Nephron (organoid): ENCODE measurements at regions not wholly inside any gene's neighbourhood (a gene's known extent, or its start where the extent isn't known, plus 50 kb on each side); places are given as distances from the start of the nearest gene placed in this dataset.

Experiments
- H3K27ac Mint-ChIP-seq, 3 experiments: 2 replicates each; pipeline ENCODE4 v1.8.0; 2020; ENCODE audit warnings: mixed read lengths in 3 of 3, mild to moderate bottlenecking in 2 of 3, moderate library complexity in 1 of 3
- H3K27me3 Mint-ChIP-seq: 2 replicates; pipeline ENCODE4 v1.8.0; 2021; ENCODE audit warnings: low read depth, mild to moderate bottlenecking, moderate library complexity, mixed read lengths
- H3K36me3 Mint-ChIP-seq: 2 replicates; pipeline ENCODE4 v1.8.0; 2020; ENCODE audit warnings: low read depth, mixed read lengths
- H3K4me1 Mint-ChIP-seq: 2 replicates; pipeline ENCODE4 v1.8.0; 2020; ENCODE audit warnings: mixed read lengths
- H3K4me3 Mint-ChIP-seq, 3 experiments: 2 replicates each; pipeline ENCODE4 v1.8.0; 2020; ENCODE audit warnings: mild to moderate bottlenecking in 3 of 3, mixed read lengths in 3 of 3, moderate library complexity in 2 of 3
- H3K9me3 Mint-ChIP-seq: 2 replicates; pipeline ENCODE4 v1.8.0; 2020; ENCODE audit warnings: mixed read lengths
- TF ChIP-seq, protein P1 (sequence below), 3 experiments: fragments of 200-600 bp; sonication (generic); IDR thresholded peaks; one replicate each; pipeline ENCODE4 v1.5.0; 2021; ENCODE audit warnings: antibody characterized with exemption in 3 of 3; ENCODE audit not compliant: unreplicated experiment in 3 of 3

DNA sequence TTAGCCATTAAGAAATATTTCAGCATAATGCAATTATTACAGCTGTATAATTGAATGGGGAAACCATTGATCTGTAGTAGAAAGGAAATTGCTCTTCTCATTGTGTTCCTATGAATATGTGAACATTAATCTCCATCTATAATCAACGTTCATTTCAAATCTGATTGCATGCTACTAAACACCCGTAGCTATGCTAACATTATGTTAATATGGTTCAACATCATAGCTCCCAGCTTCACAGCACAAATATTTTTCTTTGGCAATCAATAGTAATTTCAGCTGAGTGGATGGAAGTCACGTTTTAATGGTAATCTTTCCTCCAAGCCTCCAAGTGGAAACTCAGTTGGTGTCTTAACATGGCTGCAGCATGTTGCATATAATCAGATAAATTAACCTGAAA lies 454.4 kb downstream of the MAFB start:
- no peak overlapping the region for H3K4me3 Mint-ChIP-seq
- no peak overlapping the region for H3K27ac Mint-ChIP-seq
- H3K4me1 Mint-ChIP-seq, result peaks cover 6% of the 10 kb centered on the region
- TF ChIP-seq, protein P1, sequence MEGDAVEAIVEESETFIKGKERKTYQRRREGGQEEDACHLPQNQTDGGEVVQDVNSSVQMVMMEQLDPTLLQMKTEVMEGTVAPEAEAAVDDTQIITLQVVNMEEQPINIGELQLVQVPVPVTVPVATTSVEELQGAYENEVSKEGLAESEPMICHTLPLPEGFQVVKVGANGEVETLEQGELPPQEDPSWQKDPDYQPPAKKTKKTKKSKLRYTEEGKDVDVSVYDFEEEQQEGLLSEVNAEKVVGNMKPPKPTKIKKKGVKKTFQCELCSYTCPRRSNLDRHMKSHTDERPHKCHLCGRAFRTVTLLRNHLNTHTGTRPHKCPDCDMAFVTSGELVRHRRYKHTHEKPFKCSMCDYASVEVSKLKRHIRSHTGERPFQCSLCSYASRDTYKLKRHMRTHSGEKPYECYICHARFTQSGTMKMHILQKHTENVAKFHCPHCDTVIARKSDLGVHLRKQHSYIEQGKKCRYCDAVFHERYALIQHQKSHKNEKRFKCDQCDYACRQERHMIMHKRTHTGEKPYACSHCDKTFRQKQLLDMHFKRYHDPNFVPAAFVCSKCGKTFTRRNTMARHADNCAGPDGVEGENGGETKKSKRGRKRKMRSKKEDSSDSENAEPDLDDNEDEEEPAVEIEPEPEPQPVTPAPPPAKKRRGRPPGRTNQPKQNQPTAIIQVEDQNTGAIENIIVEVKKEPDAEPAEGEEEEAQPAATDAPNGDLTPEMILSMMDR (IDR thresholded peaks at IDR 0.05; ENCODE audit: unreplicated experiment in 3 of 3), result no peak
- no peaks in the 10 kb centered on the region for H3K9me3 Mint-ChIP-seq
- H3K36me3 Mint-ChIP-seq, result no peaks in the 10 kb centered on the region
- peaks cover 29% of the 10 kb centered on the region for H3K27me3 Mint-ChIP-seq

DNA sequence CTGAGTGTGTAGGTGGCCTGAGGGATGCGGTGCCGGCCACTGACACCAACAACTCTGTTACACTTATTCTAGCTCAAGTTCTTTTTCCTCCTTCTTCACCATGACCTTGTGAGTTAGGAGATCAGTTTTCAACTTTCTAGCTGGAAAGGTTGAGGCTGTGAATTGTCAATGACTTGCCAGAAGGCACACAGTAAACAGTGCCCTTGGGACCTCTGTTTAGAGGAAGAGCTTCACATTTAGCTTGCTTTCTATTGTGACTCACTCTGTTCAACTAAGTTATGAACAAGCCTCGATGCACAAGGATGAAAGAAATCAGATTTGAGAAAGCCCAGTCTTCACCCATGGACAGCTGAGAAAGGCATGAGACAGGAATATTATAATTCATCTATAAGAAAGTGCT lies 455.6 kb downstream of the MAFB start:
- no peak overlapping the region for H3K27ac Mint-ChIP-seq
- peaks cover 18% of the 10 kb centered on the region for H3K27me3 Mint-ChIP-seq
- H3K9me3 Mint-ChIP-seq, result no peaks in the 10 kb centered on the region
- H3K4me3 Mint-ChIP-seq, result no peak overlapping the region
- H3K4me1 Mint-ChIP-seq, result peaks cover 6% of the 10 kb centered on the region
- TF ChIP-seq, protein P1 (IDR thresholded peaks at IDR 0.05; ENCODE audit: unreplicated experiment in 3 of 3), result no peak
- no peaks in the 10 kb centered on the region for H3K36me3 Mint-ChIP-seq

DNA sequence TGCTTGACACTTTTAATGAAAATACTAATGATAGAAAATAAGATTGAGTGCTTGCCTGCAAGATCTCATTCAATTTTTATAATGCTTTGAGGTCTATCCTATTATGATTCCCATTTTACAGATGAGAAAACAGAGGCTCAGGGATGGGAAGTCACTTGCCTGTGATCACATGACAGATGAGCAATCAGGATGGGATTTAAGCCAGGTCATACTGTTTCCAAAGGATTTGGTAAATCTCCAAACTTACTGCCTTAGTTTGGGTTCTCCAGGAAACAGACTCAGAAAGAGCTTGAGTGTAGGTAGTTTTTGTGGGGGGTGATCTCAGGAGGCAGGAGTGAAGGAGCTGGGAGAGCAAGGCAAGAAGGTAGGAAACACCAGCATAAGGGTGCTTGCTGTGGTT lies 456.3 kb downstream of the MAFB start:
- TF ChIP-seq, protein P1 (IDR thresholded peaks at IDR 0.05; ENCODE audit: unreplicated experiment in 3 of 3), result no peak
- Mint-ChIP-seq H3K36me3 (no peaks in the 10 kb centered on the region), H3K9me3 (no peaks in the 10 kb centered on the region), H3K27ac (no peak overlapping the region), H3K4me1 (peaks cover 6% of the 10 kb centered on the region), H3K4me3 (no peak overlapping the region), H3K27me3 (peaks cover 18% of the 10 kb centered on the region)

DNA sequence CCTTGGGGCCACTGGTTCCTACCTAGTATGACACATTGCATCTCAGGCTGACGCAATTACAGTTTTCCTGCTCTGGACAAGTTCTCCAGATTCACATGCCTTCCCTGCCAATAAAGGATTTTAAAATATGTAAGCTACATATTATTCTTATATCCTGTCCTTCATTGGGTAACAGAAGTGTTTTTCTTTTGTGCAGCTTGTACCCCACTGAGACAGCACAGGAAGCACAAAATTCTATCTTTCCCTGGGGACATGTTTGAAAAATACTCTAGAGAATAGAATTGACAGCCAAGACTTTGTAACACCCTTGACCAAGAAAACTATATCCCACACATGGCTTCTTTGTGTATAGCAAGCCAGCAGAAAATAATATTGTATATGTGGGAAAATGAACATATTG lies 456.8 kb downstream of the MAFB start:
- TF ChIP-seq, protein P1 (IDR thresholded peaks at IDR 0.05; ENCODE audit: unreplicated experiment in 3 of 3), result no peak
- peaks cover 6% of the 10 kb centered on the region for H3K4me1 Mint-ChIP-seq
- peaks cover 18% of the 10 kb centered on the region for H3K27me3 Mint-ChIP-seq
- no peak overlapping the region for H3K27ac Mint-ChIP-seq
- H3K9me3 Mint-ChIP-seq, result no peaks in the 10 kb centered on the region
- no peaks in the 10 kb centered on the region for H3K36me3 Mint-ChIP-seq
- H3K4me3 Mint-ChIP-seq, result no peak overlapping the region

DNA sequence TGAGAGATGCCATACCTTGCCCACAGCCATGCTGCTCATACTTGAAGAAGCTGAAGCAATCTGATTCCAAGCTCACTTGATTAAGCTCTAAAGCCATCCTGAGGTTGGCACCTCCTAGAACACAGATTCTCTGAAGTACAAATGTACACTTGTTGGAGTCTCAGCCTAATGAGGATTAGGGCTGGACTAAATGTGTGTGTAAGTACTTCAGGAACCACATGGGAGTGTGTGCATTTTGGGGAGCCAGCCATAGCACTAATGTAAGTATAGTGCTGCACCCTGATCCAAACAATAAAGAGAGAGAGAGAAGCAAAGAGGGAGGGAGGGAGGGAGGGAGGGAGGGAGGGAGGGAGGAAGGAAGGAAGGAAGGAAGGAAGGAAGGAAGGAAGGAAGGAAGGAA lies 458.6 kb downstream of the MAFB start:
- TF ChIP-seq, protein P1 (IDR thresholded peaks at IDR 0.05; ENCODE audit: unreplicated experiment in 3 of 3), result no peak

DNA sequence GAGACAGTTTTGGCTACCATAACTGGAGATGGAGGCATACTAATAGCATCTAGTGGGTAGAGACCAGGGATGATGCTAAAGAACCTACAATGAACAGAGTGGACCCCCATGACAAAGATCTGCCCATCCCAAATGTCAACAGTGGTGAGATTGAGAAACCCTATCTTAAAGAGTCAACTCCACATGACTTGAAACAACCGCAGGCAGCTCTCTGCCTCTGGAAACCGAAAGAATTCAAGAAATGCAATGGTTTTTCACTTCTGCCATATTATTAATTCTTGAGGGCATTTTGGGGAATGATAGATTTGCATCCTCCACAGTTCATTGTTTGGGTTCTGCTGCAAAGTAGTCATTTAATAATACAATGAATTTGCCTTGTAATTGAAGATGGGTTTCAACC lies 463.4 kb downstream of the MAFB start:
- TF ChIP-seq, protein P1 (IDR thresholded peaks at IDR 0.05; ENCODE audit: unreplicated experiment in 3 of 3), result no peak
- Mint-ChIP-seq H3K4me3 (no peak overlapping the region), H3K27me3 (peaks cover 4% of the 10 kb centered on the region), H3K36me3 (no peaks in the 10 kb centered on the region), H3K4me1 (no peaks in the 10 kb centered on the region), H3K27ac (no peak overlapping the region), H3K9me3 (no peaks in the 10 kb centered on the region)

More for the DNA sequence above, 458.6 kb downstream of the MAFB start:
- Mint-ChIP-seq H3K27ac (no peak overlapping the region), H3K9me3 (no peaks in the 10 kb centered on the region), H3K4me3 (no peak overlapping the region), H3K4me1 (peaks cover 6% of the 10 kb centered on the region), H3K36me3 (no peaks in the 10 kb centered on the region), H3K27me3 (peaks cover 15% of the 10 kb centered on the region)
